GM18526 (cell line): ENCODE measurements at regions not wholly inside any gene's neighbourhood (a gene's known extent, or its start where the extent isn't known, plus 50 kb on each side); places are given as distances from the start of the nearest gene placed in this dataset.

Experiments used
- POLR2A ChIP-seq: IDR thresholded peaks from 3 replicates; pipeline ENCODE4 v1.6.1; 2011; ENCODE audit not compliant: insufficient read length; ENCODE audit errors: extremely low read depth

DNA sequence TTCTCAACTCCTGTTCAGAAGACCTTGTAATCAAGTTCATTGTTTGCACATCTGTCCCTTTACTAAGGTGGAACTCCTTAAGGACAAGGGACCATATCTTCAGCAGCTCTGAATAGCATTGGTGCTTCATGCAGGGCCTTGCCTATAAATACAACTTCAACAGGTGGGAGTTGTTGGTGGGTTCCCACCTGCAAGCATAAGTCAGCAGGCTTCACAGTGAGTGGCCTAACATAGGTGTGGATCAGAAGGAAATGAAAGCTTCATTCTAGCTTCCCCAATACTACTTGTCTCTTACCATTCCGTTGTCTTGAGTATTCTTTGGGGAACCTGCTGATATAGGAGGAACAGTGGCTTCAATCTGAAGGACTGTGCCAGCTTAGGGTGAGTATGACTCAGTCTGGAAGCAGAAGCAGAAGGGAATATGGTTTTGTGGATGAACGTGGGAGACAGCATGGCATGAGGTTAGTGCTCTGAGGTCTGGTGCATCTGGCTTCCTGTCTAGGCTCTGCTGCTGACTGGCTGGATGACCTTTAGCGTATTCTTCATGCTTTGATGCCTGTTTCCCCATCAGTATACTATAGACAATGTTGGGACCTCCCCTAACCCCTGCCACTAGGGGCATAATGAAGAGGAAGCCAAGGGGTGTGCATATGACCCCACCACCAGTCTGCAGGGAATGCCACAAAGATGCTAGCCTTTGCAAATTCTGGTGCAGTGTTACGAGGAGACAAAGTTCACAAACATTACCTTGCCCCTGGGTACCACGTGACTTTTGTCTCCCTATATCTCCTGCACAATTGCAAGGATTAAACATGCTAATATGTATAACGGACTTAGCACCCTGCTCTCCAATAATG is 192.3 kb downstream of the PALM2AKAP2 start:
- TF ChIP-seq POLR2A, result peak; percentile 35

DNA sequence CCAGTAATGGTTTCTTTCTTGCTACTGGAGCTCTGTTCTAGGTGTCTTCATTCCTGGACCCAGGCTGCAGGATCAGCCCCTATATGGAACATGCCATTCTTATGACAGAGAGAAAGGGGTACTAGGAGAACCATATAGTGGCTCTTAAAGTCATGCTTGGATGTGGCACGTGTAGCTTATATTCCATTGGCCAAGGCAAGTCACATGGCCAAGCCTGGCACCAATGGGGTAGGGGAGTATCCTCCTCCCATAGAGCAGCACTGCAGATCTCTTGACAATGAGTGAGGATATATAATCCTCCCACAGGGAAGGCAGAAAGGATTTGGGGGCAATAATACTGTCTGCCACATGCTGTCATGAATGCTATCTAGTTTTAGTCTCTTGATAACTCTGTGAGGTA is 193.3 kb downstream of the PALM2AKAP2 start:
- no peak for TF ChIP-seq POLR2A

DNA sequence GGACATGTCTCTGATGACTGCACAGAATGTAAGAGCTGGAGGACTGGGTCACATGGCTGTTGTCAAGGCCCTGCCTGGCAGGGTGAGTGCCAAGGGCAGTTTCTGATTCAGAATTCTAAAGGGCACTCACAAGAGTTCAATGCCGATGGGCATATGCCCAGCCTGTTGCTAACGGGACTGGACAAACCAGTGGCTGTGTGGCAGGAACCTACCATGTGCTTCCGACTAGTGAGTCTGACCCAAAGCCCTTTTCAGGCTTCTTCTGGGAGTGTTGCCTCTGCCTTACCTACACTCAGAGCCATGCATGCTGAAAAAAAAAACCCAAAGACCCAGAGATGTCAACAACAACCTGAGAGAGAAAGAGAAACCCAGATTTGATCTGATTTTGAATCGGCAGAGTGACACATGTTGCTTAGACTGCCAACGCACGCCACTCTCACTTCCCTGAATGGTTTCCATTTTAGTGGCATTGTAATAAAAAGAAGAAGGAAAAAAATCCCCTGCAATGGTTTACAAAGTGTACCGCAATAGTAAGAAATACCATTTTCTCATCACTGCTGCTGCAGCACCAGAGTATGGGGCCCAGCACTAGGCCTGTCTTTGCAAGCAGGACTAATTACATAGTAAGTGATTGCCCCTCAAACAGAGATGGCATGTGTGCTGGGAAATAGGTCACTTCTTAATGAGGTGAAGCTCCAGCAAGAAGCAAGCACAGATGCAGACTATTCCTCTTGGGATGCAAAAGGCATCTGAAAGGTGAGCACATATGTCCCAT is 194.3 kb downstream of the PALM2AKAP2 start:
- TF ChIP-seq POLR2A, result no peak

DNA sequence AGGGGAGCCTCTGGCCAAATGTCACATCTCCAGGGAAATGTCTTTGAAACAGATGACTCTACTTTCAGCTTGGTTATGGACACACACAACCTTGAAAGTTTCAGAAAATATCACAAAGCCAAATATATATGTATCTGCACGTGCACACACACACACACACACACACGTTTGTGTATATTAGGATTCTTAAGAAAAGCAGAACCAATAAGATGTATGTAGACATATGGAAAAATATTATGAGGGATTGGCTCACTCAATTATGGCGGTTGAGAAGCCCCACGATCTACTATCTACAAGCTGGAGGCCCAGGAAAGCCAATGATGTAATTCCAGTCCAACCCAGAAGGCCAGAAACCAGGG is 194.9 kb downstream of the PALM2AKAP2 start:
- TF ChIP-seq POLR2A, result no peak

- no peak for TF ChIP-seq POLR2A
Measured at GRCh38 chr9:109975574-109976295, 195.7 kb downstream of the PALM2AKAP2 start.

- no peak for TF ChIP-seq POLR2A
Measured at GRCh38 chr9:109976303-109976702, 196.3 kb downstream of the PALM2AKAP2 start.

GRCh38 chr9:109977521-109977920 is 197.5 kb downstream of the PALM2AKAP2 start:
- TF ChIP-seq POLR2A, result no peak

DNA sequence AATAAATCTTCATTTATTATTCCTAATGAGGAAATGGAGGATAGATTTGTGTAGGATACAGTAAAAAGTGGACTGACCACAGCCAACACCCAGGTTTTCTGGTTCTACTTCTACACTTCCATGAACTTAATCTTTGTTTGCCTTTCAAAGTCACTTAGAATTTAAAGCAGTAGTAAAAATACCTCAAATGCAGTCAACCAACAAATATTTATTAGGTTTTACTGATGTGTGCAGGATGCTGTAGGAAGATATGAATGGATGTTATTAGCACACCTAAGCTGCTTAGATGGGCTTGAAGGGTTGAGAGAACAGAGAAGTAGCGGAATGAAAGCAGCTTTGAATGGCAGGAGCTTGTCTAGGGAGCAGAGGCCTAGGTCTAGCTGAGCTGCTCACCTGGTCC is 201.1 kb downstream of the PALM2AKAP2 start:
- TF ChIP-seq POLR2A, result no peak

GRCh38 chr9:109986521-109986991 is 206.6 kb downstream of the PALM2AKAP2 start:
- TF ChIP-seq POLR2A, result no peak

DNA sequence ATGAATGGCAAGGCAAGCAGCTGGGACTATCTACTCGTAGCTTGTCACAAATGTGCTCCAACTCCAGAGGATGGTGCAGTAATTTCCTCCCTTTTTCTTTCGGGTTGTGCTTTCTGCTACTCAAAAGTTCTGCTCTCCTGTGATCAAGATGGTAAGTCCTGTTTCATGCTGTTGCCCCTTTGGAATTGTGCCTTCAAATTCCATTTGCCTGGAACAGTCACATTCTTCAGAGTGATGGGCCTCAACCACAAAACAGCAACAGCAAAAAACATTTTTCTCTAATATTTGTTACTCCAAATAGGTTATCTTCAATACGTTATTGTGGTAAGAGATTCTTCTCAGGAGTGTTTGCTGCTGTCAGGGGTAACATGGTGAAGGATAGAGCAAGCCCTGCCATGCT is 209.3 kb downstream of the PALM2AKAP2 start:
- no peak for TF ChIP-seq POLR2A

- TF ChIP-seq POLR2A, result no peak
Measured at GRCh38 chr9:109990541-109990940, 210.5 kb downstream of the PALM2AKAP2 start.

- no peak for TF ChIP-seq POLR2A
Measured at GRCh38 chr9:109992293-109992692, 212.3 kb downstream of the PALM2AKAP2 start.

GRCh38 chr9:109993250-109993978 is 213.4 kb downstream of the PALM2AKAP2 start:
- TF ChIP-seq POLR2A, result no peak

DNA sequence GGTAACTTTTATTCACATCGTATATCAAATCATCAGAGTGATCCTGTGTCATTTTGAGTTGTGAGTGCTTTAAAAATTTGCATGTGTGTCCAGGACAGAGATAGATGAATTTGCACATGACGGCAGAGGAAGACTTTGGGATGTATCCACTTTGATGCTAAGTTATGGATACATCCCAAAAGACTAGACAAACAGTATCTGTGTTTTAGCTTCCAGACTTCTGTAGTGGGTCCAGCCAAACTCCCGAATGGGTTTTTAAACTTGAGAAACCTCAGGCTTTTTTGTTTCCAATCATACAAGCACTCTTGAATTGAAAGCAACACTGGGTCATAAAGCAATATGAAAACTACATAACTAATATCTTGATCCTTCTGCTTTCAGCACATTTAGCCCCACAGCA is 213.8 kb downstream of the C9orf152 start:
- TF ChIP-seq POLR2A, result no peak

DNA sequence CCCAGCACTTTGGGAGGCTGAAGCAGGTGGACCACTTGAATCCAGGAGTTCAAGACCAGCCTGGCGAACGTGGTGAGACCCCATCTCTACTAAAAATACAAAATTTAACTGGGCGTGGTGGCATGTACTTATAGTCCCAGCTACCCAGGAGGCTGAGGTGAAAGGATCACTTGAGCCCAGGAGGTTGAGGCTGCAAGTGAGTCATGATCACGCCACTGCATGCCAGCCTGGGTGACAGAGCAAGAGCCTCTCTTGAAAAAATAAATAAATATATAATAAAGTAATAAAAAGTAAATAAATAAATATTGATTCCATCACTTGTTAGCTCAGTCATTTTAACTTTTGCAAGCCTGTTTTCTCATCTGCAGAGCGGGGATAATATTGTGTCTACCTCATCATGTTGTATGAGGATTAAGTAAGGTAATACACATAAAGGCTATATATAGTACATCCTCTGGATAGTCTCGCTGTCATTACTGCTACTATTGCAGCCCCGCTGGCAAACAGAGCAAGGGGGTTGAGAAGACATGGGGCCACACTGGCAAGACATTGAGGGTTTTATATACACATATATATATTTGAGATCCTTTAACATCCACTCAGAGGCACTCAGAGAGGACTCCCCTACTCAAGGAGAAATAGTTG is 210.9 kb downstream of the C9orf152 start:
- no peak for TF ChIP-seq POLR2A

- TF ChIP-seq POLR2A, result no peak
Measured at GRCh38 chr9:109997682-109998081, 210.3 kb downstream of the C9orf152 start.
